Esophagus muscularis mucosa (tissue), 4 donors: ENCODE measurements at regions not wholly inside any gene's neighbourhood (a gene's known extent, or its start where the extent isn't known, plus 50 kb on each side); places are given as distances from the start of the nearest gene placed in this dataset.
"Not testable (repeated sequence)": the region's sequence is repeated elsewhere in the genome, so short reads cannot be mapped to it uniquely, and the experiment has no call there.

Experiments
- DNase-seq: peaks from one replicate; pipeline ENCODE4 v3.0.0-alpha.2; 2017; ENCODE audit errors: extremely low spot score
- H3K27ac ChIP-seq, 4 donors: fragments of 200-600 bp; sonication (generic); replicated peaks in 1 of 4; 1 replicate in 3 of 4; 2 replicates in 1 of 4; pipeline ENCODE4 v1.5.1; 2016 to 2019; ENCODE audit warnings: mild to moderate bottlenecking in 1 of 4
- H3K27me3 ChIP-seq, 4 donors: fragments of 200-600 bp; sonication (generic); one replicate each; pipeline versions ENCODE4 v1.5.1 to v1.6.0; 2016 to 2019
- H3K36me3 ChIP-seq, 4 donors: fragments of 200-600 bp; sonication (generic); one replicate each; pipeline ENCODE4 v1.5.1; 2016 to 2019
- H3K4me1 ChIP-seq, 4 donors: fragments of 200-600 bp; sonication (generic); one replicate each; pipeline ENCODE4 v1.5.1; 2016 to 2019
- H3K4me3 ChIP-seq, 4 donors: fragments of 200-600 bp; sonication (generic); 1 replicate in 2 of 4; 2 replicates in 2 of 4; pipeline ENCODE4 v1.5.1; 2016 to 2019; ENCODE audit warnings: mild to moderate bottlenecking in 4 of 4, moderate library complexity in 1 of 4
- H3K9me3 ChIP-seq, 4 donors: fragments of 200-600 bp; sonication (generic); 1 replicate in 3 of 4; 2 replicates in 1 of 4; pipeline ENCODE4 v1.5.1; 2016 to 2019
- EP300 ChIP-seq: sonication (generic); formaldehyde crosslinking; IDR thresholded peaks from one replicate; pipeline ENCODE4 v1.6.1; 2017; ENCODE audit warnings: antibody characterized with exemption
- POLR2A ChIP-seq: fragments of 450-650 bp; IDR thresholded peaks from one replicate; pipeline ENCODE4 v1.6.1; 2017; ENCODE audit warnings: antibody characterized with exemption, moderate library complexity, mild to moderate bottlenecking, low read depth
- POLR2AphosphoS5 ChIP-seq, 2 donors: sonication (generic); formaldehyde crosslinking; IDR thresholded peaks; one replicate each; pipeline ENCODE4 v1.6.1; 2017; ENCODE audit warnings: antibody characterized with exemption in 2 of 2
- WGBS: methylation state at CpG from one replicate; pipeline ENCODE4 v1.1.5; 2018; 5-methylcytosine and 5-hydroxymethylcytosine counted together
- intact Hi-C: fragments of 100-400 bp; cut with DNase I; formaldehyde crosslinking; loops from one replicate; pipeline ENCODE4 v1.15.1; 2023
- TF ChIP-seq, protein P1 (sequence below), 3 experiments: fragments of 200-600 bp in 2 of 3; fragments of 450-650 bp in 1 of 3; sonication (generic) in 2 of 3; IDR thresholded peaks; one replicate each; pipeline ENCODE4 v1.5.1; 2017 to 2019; ENCODE audit warnings: antibody characterized with exemption in 3 of 3, mild to moderate bottlenecking in 2 of 3, moderate library complexity in 1 of 3

- Histone ChIP-seq H3K4me1 (no peaks in the 10 kb centered on the region), H3K27me3 (peaks cover 0 to 20% (median 0%) of the 10 kb centered on the region in 4 donors), H3K4me3 (no peak overlapping the region), H3K36me3 (no peaks in the 10 kb centered on the region), H3K27ac (no peak overlapping the region), H3K9me3 (peaks cover 0 to 15% (median 13%) of the 10 kb centered on the region in 4 donors)
- TF ChIP-seq POLR2A = no peak
- TF ChIP-seq, protein P1, sequence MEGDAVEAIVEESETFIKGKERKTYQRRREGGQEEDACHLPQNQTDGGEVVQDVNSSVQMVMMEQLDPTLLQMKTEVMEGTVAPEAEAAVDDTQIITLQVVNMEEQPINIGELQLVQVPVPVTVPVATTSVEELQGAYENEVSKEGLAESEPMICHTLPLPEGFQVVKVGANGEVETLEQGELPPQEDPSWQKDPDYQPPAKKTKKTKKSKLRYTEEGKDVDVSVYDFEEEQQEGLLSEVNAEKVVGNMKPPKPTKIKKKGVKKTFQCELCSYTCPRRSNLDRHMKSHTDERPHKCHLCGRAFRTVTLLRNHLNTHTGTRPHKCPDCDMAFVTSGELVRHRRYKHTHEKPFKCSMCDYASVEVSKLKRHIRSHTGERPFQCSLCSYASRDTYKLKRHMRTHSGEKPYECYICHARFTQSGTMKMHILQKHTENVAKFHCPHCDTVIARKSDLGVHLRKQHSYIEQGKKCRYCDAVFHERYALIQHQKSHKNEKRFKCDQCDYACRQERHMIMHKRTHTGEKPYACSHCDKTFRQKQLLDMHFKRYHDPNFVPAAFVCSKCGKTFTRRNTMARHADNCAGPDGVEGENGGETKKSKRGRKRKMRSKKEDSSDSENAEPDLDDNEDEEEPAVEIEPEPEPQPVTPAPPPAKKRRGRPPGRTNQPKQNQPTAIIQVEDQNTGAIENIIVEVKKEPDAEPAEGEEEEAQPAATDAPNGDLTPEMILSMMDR (IDR thresholded peaks at IDR 0.05) = no peak
- 75% methylated on average over 9 of the region's 24 CpGs for WGBS
- no peak for DNase-seq
- intact Hi-C loops = no loop called here
Measured at GRCh38 chr12:131444220-131445164, 266.4 kb upstream of the SFSWAP start.

GRCh38 chr12:131445184-131445774 lies 265.6 kb upstream of the SFSWAP start:
- intact Hi-C loops = no loop called here
- no peaks in the 10 kb centered on the region for H3K36me3 ChIP-seq
- TF ChIP-seq, protein P1 (IDR thresholded peaks at IDR 0.05) = no peak
- no peak for TF ChIP-seq POLR2AphosphoS5 (IDR thresholded peaks at IDR 0.05)
- no peak for TF ChIP-seq EP300
- H3K4me1 ChIP-seq = no peaks in the 10 kb centered on the region
- no peak overlapping the region for H3K4me3 ChIP-seq
- H3K27me3 ChIP-seq = peaks cover 0 to 20% (median 0%) of the 10 kb centered on the region in 4 donors
- H3K9me3 ChIP-seq = peaks cover 0 to 20% (median 18%) of the 10 kb centered on the region in 4 donors
- H3K27ac ChIP-seq = no peak overlapping the region
- no peak for DNase-seq
- WGBS = 65% methylated on average over 10 of the region's 13 CpGs

GRCh38 chr12:131445795-131446194 lies 265.1 kb upstream of the SFSWAP start:
- 52% methylated on average over 12 of the region's 12 CpGs for WGBS
- TF ChIP-seq, protein P1 (IDR thresholded peaks at IDR 0.05) = no peak
- no peak for TF ChIP-seq POLR2A
- no peak for TF ChIP-seq POLR2AphosphoS5 (IDR thresholded peaks at IDR 0.05)
- no peak for TF ChIP-seq EP300

DNA sequence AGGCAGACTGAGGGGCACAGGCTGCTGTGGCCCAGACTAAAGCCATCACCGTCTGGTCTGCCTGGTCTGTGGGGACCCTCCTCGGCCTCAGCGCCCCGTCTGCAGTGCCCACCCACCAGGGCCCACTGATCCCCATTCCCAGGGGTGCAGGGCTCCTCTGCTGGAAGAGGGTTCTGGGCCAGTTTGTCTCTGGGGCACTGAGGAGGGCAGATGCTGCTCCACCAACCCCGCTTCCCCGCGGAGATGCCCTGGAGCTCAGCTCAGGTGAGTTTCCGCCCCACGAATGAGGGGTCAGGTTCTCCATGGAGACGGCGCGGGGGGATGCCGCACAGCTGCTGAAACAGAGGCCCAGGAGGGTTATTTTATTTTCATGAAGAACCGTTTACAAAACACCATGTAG lies 263.3 kb upstream of the SFSWAP start:
- DNase-seq, H3K4me1 ChIP-seq, intact Hi-C loops, H3K27ac ChIP-seq, H3K4me3 ChIP-seq, H3K36me3 ChIP-seq: not testable (repeated sequence)
- H3K9me3 ChIP-seq = peaks cover 0 to 29% (median 20%) of the 10 kb centered on the region in 4 donors
- peaks cover 0 to 20% (median 0%) of the 10 kb centered on the region in 4 donors for H3K27me3 ChIP-seq
- WGBS = 84% methylated on average over 10 of the region's 14 CpGs

More at GRCh38 chr12:131445795-131446194, 265.1 kb upstream of the SFSWAP start:
- no peaks in the 10 kb centered on the region for H3K4me1 ChIP-seq
- intact Hi-C loops = no loop called here
- H3K4me3 ChIP-seq = no peak overlapping the region
- DNase-seq = no peak
- H3K36me3 ChIP-seq = no peaks in the 10 kb centered on the region
- H3K27me3 ChIP-seq = peaks cover 0 to 20% (median 0%) of the 10 kb centered on the region in 4 donors
- peaks cover 0 to 26% (median 18%) of the 10 kb centered on the region in 4 donors for H3K9me3 ChIP-seq
- H3K27ac ChIP-seq = no peak overlapping the region

DNA sequence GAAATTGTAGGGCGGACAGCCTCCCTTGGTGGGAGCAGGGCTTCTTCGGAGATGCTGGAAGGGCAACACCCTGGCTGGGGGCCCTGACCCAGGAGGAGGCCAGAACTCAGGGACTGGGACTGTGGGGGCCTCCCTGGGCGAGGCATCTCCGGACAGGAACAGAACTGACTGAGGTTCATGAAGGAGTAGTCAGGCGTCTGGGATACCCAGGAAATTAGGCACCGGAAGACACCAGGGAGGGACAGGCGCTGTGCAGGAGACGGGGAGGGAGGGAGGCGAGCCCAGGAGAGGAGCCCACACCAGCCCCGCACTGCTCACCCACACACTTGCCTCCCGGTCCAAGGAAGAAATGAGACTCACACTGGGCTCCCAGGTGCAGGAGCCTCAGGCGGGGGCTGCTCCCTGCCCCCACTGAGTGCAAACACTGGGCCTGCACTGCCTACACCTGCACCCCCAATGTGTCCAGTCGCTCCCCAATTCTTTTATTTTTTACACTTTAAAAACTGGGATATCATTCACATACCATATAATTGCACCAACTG lies 262.6 kb upstream of the SFSWAP start:
- TF ChIP-seq, protein P1 (IDR thresholded peaks at IDR 0.05) = no peak
- TF ChIP-seq POLR2A (no peak), POLR2AphosphoS5 (IDR thresholded peaks at IDR 0.05) (no peak), EP300 (no peak)
- no peak for DNase-seq
- H3K4me3 ChIP-seq = no peak overlapping the region
- WGBS = 82% methylated on average over 13 of the region's 13 CpGs
- H3K27ac ChIP-seq = no peak overlapping the region
- peaks cover 0 to 20% (median 0%) of the 10 kb centered on the region in 4 donors for H3K27me3 ChIP-seq
- H3K4me1 ChIP-seq = no peaks in the 10 kb centered on the region
- H3K9me3 ChIP-seq = peaks cover 0 to 29% (median 20%) of the 10 kb centered on the region in 4 donors
- intact Hi-C loops = no loop called here
- no peaks in the 10 kb centered on the region for H3K36me3 ChIP-seq
